Gastrocnemius medialis (tissue), 4 donors: ENCODE measurements at regions not wholly inside any gene's neighbourhood (a gene's known extent, or its start where the extent isn't known, plus 50 kb on each side); places are given as distances from the start of the nearest gene placed in this dataset.

Experiments
- CTCF ChIP-seq, 5 experiments: fragments of 450-650 bp in 3 of 5; fragments of 200-600 bp in 2 of 5; sonication (generic) in 2 of 5; IDR thresholded peaks in 4 of 5; conservative IDR thresholded peaks in 1 of 5; 1 replicate in 4 of 5; 2 replicates in 1 of 5; pipeline ENCODE4 v1.5.1; 2016 to 2019; ENCODE audit warnings: antibody characterized with exemption in 5 of 5, mild to moderate bottlenecking in 3 of 5, moderate library complexity in 3 of 5
- POLR2A ChIP-seq, 2 donors: fragments of 450-650 bp; IDR thresholded peaks; one replicate each; pipeline ENCODE4 v1.6.1; 2017; ENCODE audit warnings: antibody characterized with exemption in 2 of 2, mild to moderate bottlenecking in 2 of 2, moderate library complexity in 2 of 2

DNA sequence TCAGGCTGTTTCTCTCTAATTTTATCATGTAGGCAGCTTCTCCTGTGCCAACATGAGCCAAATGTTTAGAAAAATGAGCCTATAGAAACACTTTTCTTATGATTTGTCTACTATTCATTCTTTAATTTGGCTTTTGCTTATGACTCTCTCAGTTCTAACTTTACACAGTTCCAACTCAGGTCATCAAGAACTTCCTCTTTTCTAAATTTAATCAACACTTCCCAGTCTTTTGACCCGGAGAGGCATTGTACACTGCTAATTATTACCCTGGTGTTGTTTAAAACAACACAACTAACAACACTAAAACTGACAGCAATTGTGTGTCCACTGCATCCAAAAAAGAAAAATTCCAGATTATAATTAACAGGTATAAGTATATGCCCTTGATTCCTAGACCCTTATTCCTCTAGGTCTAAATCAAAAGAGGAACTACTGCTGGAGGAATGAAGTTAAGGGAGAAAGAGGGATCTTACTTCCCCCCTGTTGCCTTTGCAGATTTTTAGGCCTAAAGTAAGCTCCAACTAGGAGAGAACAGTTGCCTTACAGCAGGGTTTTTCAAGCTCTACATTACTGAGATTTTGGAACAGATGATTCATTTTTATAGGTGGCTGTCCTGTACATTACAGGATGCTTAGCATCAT lies 332.2 kb upstream of the GOLIM4 start:
- TF ChIP-seq CTCF (IDR thresholded peaks at IDR 0.05 in 4 of 5, conservative IDR thresholded peaks at IDR 0.05 in 1 of 5) (no peak), POLR2A (IDR thresholded peaks at IDR 0.05) (no peak)
